PC-9 (cell line): ENCODE measurements at regions not wholly inside any gene's neighbourhood (a gene's known extent, or its start where the extent isn't known, plus 50 kb on each side); places are given as distances from the start of the nearest gene placed in this dataset.

ENCODE experiments used
- EZH2 ChIP-seq: fragments of 200-600 bp; sonication (generic); IDR thresholded peaks from 2 replicates; pipeline ENCODE4 v1.8.0; 2017; ENCODE audit warnings: antibody characterized with exemption, low read depth
- TF ChIP-seq, protein P1 (sequence below): fragments of 200-600 bp; sonication (generic); conservative IDR thresholded peaks from 2 replicates; pipeline ENCODE4 v1.6.1; 2017; ENCODE audit warnings: mixed run types, antibody characterized with exemption, mild to moderate bottlenecking, moderate library complexity

DNA sequence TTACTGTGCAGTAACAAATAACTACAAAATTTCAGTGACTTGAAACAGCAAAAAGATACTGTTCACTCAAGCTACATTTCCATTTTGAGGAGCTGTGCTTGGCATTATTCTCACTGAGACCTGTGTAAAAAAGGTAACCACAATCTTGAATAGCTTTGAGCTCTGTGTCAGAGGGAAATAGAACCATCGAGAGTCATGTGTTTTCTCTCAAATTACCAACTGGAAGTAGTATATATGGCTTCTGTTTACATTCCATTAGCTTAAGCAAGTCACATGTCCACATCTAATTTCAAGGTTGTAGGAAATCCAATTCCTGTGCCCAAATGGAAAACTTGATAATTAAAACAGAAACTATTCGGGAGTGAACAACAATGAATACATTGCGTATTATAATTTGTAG is 82.9 kb upstream of the BANK1 start:
- TF ChIP-seq, protein P1, sequence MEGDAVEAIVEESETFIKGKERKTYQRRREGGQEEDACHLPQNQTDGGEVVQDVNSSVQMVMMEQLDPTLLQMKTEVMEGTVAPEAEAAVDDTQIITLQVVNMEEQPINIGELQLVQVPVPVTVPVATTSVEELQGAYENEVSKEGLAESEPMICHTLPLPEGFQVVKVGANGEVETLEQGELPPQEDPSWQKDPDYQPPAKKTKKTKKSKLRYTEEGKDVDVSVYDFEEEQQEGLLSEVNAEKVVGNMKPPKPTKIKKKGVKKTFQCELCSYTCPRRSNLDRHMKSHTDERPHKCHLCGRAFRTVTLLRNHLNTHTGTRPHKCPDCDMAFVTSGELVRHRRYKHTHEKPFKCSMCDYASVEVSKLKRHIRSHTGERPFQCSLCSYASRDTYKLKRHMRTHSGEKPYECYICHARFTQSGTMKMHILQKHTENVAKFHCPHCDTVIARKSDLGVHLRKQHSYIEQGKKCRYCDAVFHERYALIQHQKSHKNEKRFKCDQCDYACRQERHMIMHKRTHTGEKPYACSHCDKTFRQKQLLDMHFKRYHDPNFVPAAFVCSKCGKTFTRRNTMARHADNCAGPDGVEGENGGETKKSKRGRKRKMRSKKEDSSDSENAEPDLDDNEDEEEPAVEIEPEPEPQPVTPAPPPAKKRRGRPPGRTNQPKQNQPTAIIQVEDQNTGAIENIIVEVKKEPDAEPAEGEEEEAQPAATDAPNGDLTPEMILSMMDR = no peak
- TF ChIP-seq EZH2 = no peak
